Hematopoietic multipotent progenitor cell treated with erythropoietin and hydrocortisone succinate and interleukin-3 and kit ligand, for 8 days (in vitro differentiated cells): ENCODE measurements at regions not wholly inside any gene's neighbourhood (a gene's known extent, or its start where the extent isn't known, plus 50 kb on each side); places are given as distances from the start of the nearest gene placed in this dataset.

Source experiments
- DNase-seq: peaks from one replicate; pipeline ENCODE4 v3.0.0-alpha.2; 2015

- no peak for DNase-seq
Observed at GRCh38 chr16:76724181-76724580, 447.0 kb downstream of the CNTNAP4 start.

GRCh38 chr16:76729525-76729924, 452.3 kb downstream of the CNTNAP4 start:
- DNase-seq = no peak

GRCh38 chr16:76732894-76733293, 455.7 kb downstream of the CNTNAP4 start:
- DNase-seq = no peak

GRCh38 chr16:76741623-76742022, 449.4 kb upstream of the MON1B start:
- DNase-seq = no peak

GRCh38 chr16:76748461-76749348, 442.3 kb upstream of the MON1B start:
- DNase-seq = no peak

- DNase-seq = no peak
Observed at GRCh38 chr16:76749780-76750375, 441.1 kb upstream of the MON1B start.

GRCh38 chr16:76755496-76755895, 435.5 kb upstream of the MON1B start:
- no peak for DNase-seq

- DNase-seq = no peak
Observed at GRCh38 chr16:76756423-76756822, 434.6 kb upstream of the MON1B start.

GRCh38 chr16:76756951-76757350, 434.0 kb upstream of the MON1B start:
- no peak for DNase-seq

- no peak for DNase-seq
Observed at GRCh38 chr16:76766538-76766937, 424.5 kb upstream of the MON1B start.

- DNase-seq = no peak
Observed at GRCh38 chr16:76768316-76768715, 422.7 kb upstream of the MON1B start.

GRCh38 chr16:76768948-76769347, 422.0 kb upstream of the MON1B start:
- DNase-seq = no peak

- DNase-seq = no peak
Observed at GRCh38 chr16:76771216-76771615, 419.8 kb upstream of the MON1B start.

- no peak for DNase-seq
Observed at GRCh38 chr16:76777721-76778465, 413.1 kb upstream of the MON1B start.

GRCh38 chr16:76780556-76780955, 410.4 kb upstream of the MON1B start:
- DNase-seq = no peak

- DNase-seq = no peak
Observed at GRCh38 chr16:76784530-76784929, 406.5 kb upstream of the MON1B start.

GRCh38 chr16:76787394-76787793, 403.6 kb upstream of the MON1B start:
- DNase-seq = no peak

- DNase-seq = no peak
Observed at GRCh38 chr16:76791151-76791550, 399.8 kb upstream of the MON1B start.

- no peak for DNase-seq
Observed at GRCh38 chr16:76796416-76796815, 394.6 kb upstream of the MON1B start.

- DNase-seq = no peak
Observed at GRCh38 chr16:76796978-76797377, 394.0 kb upstream of the MON1B start.

- no peak for DNase-seq
Observed at GRCh38 chr16:76797457-76797856, 393.5 kb upstream of the MON1B start.

- no peak for DNase-seq
Observed at GRCh38 chr16:76800196-76800595, 390.8 kb upstream of the MON1B start.

GRCh38 chr16:76801357-76801756, 389.6 kb upstream of the MON1B start:
- DNase-seq = no peak

- DNase-seq = no peak
Observed at GRCh38 chr16:76816475-76816874, 374.5 kb upstream of the MON1B start.
